Urothelium cell line (cell line): ENCODE measurements at regions not wholly inside any gene's neighbourhood (a gene's known extent, or its start where the extent isn't known, plus 50 kb on each side); places are given as distances from the start of the nearest gene placed in this dataset.
"Not testable (repeated sequence)": the region's sequence is repeated elsewhere in the genome, so short reads cannot be mapped to it uniquely, and the experiment has no call there.

Source experiments
- DNase-seq: peaks from one replicate; pipeline ENCODE4 v3.0.0; 2011; ENCODE audit warnings: low spot score, mixed read lengths
- FAIRE-seq: peaks from 2 replicates; lab custom pipeline; 2011; peaks lifted over from hg19 to GRCh38; lab: Jason Lieb, UNC

DNA sequence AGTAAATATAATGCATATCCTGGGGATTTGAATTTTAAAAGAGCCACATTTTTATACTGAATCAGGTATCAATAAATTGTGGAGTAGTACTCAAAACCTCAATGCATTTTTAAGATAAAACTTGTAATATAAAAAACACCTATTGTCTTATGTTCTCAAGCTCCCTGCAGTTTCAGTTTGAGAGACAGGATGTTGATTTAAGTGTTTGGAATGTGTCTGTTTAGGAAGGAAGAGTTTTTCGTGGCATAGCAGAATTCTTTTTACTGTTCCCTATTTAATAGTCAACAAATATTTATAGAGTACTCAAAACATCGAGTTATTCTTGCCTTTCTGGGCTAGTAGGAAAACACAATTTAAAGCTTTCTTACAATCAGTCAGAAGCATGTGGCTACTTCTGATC, 146.1 kb upstream of the BCHE start:
- FAIRE-seq (no peak), DNase-seq (peak; percentile 2)

DNA sequence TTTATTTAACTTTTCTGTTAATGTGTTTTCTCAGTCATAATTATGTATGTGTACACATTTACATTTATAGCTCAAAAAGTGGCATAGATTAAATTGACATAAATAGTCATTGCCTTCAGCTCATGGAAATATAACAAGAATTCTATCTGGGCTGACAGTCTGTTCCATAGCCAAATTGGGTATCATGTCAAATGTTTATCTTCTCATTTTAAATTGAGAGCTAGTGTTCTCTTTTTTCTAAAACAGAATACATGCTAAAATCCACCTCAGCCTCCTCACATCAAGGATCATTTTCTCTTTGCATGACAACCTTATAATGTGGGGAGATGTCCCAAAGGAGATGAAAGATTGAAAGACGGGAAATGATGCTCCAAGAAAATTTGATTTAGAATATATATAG, 144.1 kb upstream of the BCHE start:
- FAIRE-seq = no peak
- DNase-seq = no peak

DNA sequence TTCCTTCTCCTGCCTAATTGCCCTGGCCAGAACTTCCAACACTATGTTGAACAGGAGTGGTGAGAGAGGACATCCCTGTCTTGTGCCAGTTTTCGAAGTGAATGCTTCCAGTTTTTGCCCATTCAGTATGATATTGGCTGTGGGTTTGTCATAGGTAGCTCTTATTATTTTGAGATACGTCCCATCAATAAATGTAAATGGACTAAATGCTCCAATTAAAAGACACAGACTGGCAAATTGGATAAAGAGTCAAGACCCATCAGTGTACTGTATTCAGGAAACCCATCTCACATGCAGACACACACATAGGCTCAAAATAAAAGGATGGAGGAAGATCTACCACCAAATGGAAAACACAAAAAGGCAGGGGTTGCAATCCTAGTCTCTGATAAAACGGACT, 123.6 kb upstream of the BCHE start:
- FAIRE-seq, DNase-seq: not testable (repeated sequence)

DNA sequence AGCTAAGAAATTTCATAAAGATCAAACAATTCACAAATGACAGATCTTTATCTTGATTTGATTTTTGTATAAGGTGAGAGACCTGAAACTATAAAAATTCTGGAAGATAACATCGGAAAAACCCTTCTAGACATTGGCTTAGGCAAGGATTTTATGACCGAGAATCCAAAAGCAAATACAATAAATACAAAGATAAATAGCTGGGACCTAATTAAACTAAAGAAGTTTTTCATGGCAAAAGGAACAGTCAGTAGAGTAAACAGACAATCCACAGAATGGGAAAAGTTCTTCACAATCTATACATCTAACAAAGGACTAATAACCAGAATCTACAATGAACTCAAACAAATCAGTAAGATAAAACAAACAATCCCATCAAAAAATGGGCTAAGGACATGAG, 116.9 kb upstream of the BCHE start:
- no peak for FAIRE-seq

DNA sequence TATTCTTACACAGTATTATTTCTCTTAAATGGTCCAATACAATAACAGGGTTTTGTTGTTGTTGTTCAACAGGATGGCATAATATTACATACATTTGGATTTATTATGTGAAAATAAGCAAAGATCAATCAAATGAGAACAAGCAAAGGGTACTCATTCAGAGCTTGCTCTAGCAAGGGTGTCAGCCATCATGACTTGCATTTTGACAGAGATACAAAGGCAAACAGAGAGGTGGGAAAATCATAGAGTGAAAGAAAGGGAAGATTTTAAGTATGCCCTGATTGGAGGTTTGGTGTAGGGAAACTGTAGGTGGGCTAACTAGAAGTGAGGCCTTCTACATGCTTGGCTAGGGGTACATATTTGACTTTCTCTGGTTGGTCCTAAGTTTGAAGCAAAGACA, 109.1 kb upstream of the BCHE start:
- FAIRE-seq = no peak
- DNase-seq = no peak

More for the DNA sequence above, 116.9 kb upstream of the BCHE start:
- no peak for DNase-seq

DNA sequence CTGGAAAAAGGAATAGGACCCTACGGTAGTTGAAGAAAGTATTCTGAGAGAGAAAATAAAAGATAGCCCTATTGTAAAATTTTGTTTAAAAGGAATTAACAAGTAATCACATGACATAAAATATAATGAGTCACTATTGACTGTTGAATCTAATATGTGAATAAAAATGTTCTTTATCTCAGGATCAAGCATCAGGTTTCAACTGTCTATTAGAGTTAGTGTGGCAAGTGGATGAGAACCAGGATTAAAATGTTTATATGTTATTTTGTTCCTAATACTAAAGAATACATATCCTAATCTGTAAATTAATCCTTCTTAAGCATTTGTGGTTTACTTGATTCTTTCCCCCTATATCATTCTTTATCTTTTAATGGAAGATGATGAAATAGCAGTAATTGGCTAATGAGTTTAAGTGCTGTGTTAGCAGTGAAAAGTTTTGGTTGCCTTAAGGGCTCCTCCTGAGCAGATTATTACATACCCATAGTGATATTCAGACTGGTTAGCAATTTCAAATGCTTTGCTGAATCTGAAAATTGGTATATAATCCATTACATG, 101.8 kb upstream of the BCHE start:
- FAIRE-seq (no peak), DNase-seq (no peak)

DNA sequence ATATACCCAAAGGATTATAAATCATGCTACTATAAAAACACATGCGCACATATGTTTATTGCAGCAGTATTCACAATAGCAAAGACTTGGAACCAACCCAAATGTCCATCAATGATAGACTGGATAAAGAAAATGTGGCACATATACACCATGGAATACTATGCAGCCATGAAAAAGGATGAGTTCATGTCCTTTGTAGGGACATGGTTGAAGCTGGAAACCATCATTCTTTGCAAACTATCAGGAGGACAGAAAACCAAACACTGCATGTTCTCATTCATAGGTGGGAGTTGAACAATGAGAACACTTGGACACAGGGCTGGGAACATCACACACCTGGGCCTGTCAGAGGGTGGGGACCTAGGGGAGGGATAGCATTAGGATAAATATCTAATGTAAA, 98.9 kb upstream of the BCHE start:
- not testable (repeated sequence) for FAIRE-seq, DNase-seq

DNA sequence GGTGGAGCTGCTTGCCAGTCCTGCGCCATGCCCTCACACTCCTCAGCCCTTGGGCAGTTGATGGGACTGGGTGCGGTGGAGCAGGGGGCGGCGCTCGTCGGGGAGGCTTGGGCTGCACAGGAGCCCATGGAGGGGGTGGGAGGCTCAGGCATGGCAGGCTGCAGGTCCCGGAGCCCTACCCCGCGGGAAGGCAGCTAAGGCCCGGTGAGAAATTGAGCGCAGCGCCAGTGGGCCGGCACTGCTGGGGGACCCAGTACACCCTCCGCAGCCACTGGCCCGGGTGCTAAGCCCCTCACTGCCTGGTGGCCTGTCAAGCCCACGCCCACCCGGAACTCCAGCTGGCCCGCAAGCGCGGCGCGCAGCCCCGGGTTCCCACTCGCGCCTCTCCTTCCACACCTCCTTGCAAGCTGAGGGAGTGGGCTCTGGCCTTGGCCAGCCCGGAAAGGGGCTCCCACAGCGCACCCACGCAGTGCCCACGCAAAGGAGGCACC, 87.1 kb upstream of the BCHE start:
- FAIRE-seq, DNase-seq: not testable (repeated sequence)

DNA sequence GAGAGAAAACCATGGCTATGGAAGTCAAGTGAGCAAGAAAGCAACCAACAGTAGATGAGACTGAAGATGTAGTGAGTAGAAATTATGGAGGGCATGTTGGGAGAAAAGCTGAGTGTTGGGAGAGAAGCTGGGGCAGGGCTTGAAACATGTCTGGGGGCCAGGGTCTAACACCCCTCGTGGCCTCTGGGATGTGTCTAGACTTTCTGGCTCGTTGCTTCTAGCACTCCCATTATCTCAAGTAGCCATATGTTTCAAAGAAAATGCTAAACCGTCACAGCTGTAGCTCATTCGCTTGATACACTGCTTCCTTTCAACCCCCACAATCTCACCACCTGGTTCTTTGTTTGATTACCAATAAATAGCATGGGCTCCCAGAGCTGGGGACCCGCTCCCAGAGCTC, 83.8 kb upstream of the BCHE start:
- FAIRE-seq = no peak
- DNase-seq = no peak

DNA sequence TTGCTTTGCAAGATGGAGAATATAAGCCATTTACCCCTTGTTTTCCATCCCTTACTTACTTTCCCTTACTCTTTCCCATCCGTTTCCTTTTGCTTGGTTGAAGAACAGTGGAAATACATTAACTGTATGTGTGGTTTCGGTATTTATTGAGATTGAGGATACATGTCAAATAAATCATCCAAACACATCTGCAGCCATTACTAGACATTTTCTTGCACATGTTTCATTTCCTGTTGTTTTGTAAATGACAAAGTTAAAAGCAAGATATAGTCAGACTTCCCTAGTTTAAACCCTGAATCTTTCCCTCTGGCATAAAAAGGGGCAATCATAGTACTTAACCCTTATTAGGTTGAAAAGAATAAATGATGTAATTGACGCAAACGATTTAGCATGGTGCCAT, 82.1 kb upstream of the BCHE start:
- DNase-seq = no peak
- no peak for FAIRE-seq

DNA sequence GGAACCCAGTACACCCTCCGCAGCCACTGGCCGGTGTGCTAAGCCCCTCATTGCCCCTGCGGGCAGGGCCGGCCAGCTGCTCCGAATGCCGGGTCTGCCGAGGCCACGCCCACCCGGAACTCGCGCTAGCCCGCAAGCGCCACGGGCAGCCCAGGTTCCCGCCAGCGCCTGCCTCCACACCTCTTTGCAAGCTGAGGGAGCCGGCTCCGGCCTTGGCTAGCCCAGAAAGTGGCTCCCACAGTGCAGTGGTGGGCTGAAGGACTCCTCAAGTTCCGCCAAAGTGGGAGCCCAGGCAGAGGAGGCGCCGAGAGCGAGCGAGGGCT, 81.4 kb upstream of the BCHE start:
- FAIRE-seq (no peak), DNase-seq (peak; percentile 26)

DNA sequence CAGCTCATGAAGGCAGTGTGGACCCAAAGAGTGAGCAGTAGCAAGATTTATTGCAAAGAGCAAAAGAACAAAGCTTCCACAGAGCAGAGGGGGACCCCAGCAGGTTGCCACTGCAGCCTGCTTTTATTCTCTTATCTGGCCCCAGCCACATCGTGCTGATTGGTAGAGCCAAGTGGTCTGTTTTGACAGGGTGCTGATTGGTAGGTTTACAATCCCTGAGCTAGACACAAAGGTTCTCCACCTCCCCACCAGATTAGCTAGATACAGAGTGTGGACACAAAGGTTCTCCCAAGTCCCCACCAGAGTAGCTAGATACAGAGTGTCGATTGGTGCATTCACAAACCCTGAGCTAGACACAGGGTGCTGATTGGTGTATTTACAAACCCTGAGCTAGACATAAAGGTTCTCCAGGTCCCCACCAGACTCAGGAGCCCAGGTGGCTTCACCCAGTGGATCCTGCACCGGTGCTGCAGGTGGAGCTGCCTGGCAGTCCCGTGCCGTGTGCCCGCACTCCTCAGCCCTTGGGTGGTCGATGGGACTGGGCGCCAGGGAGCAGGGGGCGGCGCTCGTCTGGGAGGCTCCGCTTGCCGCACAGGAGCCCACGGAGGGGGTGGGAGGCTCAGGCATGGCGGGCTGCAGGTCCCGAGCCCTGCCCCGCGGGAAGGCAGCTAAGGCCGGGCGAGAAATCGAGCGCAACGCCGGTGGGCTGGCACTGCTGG, 80.9 kb upstream of the BCHE start:
- FAIRE-seq, DNase-seq: not testable (repeated sequence)

DNA sequence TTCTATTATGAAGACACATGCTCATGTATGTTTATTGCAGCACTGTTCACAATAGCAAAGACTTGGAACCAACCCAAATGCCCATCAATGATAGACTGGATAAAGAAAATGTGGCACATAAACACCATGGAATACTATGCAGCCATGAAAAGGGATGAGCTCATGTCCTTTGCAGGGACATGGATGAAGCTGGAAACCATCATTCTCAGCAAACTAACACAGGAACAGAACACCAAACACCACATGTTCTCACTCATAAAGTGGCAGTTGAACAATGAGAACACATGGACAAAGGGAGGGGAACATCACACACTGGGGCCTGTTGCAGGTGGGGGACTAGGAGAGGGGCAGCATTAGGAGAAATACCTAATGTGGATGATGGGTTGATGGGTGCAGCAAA, 77.9 kb upstream of the BCHE start:
- not testable (repeated sequence) for DNase-seq

DNA sequence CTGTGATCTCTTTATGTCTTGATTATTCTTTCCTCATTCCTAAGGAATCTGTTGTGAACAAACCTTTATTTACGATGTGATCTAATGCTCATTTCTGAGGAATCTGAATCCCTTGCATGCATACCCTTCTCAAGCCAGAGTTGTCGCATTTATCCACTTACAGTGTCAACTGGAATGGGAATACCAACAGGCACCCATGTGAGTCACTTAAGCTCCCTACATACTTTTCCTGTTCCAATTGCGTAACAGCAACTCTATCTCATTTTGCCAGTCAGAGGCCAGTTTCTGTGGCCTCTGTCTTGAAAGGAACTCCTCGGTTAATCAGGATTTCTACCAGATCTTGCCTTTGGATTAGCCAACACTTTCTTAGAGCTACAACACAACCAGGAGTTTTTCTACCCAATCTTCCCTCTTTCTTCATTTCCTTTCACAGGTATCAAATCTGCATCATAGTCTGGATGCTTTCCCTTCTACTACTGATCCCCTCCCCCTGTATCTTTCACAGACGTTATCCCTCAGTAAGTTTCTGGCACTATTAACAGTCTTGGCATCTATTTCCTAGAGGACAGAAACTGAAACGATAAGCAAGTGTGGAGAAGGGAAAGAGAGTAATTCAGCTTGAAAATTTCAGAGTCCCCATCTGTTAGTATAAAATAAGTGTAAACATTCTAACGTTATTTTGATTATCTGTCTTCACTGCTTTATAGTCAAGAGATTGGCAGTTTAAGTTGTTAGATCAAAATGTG, 66.8 kb upstream of the BCHE start:
- DNase-seq (no peak), FAIRE-seq (no peak)

More for the DNA sequence above, 77.9 kb upstream of the BCHE start:
- not testable (repeated sequence) for FAIRE-seq

DNA sequence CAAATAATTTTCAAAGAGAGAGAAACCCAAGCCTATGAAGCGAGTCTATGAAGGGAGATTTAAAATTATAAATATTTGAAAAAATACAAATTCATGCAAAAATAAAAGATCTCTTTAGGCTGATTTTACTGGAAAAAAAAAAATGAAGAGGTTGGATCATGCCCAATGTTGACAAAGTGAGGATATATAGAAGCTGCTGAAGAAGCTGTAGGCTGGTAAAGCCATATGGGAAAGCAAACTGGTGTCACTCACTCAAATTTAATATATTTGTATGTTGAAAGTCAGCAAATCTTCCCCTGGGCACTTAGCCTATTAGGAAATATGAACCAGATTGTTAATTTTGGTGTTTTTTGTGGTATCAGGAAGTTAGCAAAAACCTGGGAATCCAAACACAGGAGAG, 61.8 kb upstream of the BCHE start:
- DNase-seq (no peak), FAIRE-seq (no peak)

DNA sequence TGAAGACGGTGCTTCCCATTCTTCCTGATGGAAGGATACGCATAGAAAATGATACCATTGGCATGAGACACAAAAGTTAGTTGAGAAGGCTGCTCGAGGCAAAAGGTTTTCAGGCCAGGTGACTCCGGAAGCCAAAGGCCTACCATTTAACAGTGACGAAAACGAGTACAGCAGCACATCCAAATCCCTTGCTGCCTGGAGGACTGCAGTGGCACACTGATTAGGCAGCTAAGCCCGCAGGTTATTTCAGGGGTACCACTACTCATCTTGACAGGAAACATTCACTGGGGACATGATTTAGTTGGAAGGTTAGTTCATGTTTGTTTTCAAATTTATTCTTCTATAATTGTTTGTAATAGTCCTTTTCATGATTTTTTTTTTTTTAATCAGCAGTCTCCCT, 59.9 kb upstream of the BCHE start:
- no peak for FAIRE-seq
- DNase-seq = no peak

DNA sequence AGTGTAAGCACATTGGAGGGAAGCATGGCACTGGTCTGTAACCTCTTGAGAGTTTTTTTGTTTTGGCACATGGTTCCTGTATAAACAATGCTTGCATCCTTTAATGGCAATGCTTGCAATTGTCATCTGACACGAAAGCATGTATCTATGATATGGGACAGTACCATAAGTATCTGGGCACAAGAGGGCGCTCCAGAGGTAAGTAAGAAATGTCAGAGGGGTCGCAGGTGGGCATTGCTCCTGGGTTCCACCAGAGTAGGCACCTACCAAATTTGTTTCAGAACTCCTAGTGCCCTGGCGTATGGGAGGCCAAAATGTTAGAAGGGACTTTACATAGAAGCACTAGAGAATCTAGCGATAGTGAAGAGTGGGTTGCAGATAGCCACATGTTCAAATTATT, 58.7 kb upstream of the BCHE start:
- FAIRE-seq (no peak), DNase-seq (no peak)

DNA sequence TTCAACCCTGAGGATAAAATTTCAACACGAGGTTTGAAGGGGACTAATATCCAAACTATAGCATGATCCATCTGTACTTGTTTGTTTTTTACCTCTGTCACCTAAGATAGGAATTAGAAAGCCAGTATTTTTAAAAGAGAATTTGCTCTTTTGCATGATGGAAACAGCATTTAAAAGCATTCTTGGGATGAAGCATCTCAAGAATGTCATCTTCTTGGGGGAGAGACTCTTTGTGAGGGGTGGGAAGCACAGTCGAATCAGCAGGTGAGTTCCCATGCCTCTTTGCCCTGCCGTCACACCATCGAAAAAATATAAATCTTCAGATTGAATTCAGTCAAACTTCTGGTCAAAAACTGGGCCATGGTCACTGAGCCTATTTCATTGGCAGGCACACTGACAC, 55.3 kb upstream of the BCHE start:
- FAIRE-seq = no peak
- no peak for DNase-seq
